ENCODE measurements at regions not wholly inside any gene's neighbourhood (a gene's known extent, or its start where the extent isn't known, plus 50 kb on each side); places are given as distances from the start of the nearest gene placed in this dataset.

DNA sequence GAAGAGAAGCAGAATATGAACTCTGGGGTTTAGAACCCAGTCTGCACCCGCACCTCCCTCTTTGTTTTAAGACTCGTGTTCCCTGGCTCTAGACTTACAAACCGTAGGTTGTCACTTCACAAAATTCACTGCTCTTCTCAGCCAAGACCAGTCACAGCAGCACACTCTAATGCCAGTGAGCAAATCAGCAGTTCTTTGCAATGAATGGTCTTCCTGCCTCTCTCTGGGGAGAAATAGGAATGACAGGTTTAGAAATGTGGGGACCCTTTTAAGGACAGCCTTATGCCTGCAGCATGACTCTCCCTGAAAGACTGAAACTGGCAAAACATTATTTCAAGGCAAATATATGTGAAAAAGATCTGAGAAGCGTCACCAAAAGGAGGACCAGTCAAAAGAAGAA, 156.9 kb downstream of the KCTD15 start:
- TF ChIP-seq, protein P1, sequence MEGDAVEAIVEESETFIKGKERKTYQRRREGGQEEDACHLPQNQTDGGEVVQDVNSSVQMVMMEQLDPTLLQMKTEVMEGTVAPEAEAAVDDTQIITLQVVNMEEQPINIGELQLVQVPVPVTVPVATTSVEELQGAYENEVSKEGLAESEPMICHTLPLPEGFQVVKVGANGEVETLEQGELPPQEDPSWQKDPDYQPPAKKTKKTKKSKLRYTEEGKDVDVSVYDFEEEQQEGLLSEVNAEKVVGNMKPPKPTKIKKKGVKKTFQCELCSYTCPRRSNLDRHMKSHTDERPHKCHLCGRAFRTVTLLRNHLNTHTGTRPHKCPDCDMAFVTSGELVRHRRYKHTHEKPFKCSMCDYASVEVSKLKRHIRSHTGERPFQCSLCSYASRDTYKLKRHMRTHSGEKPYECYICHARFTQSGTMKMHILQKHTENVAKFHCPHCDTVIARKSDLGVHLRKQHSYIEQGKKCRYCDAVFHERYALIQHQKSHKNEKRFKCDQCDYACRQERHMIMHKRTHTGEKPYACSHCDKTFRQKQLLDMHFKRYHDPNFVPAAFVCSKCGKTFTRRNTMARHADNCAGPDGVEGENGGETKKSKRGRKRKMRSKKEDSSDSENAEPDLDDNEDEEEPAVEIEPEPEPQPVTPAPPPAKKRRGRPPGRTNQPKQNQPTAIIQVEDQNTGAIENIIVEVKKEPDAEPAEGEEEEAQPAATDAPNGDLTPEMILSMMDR (IDR thresholded peaks at IDR 0.05), result no peak
- no peak for TF ChIP-seq POLR2AphosphoS5 (IDR thresholded peaks at IDR 0.05)
- no peak for TF ChIP-seq POLR2A (IDR thresholded peaks at IDR 0.05)

Measured in prostate gland (tissue), 2 donors.